ENCODE measurements at regions not wholly inside any gene's neighbourhood (a gene's known extent, or its start where the extent isn't known, plus 50 kb on each side); places are given as distances from the start of the nearest gene placed in this dataset.

- H3K4me3 ChIP-seq (ENCODE audit: low read length) = peak overlapping the region; percentile 4
- 56 to 60% methylated on average over 1 of the region's 1 CpG for WGBS, 2 experiments (ENCODE audit: insufficient coverage in 1 of 2, insufficient read length in 1 of 2)
- no peak for TF ChIP-seq CTCF (conservative IDR thresholded peaks at IDR 0.05)
- Mint-ChIP-seq H3K36me3 (ENCODE audit: low read depth) (peaks cover 3% of the 10 kb centered on the region), H3K4me3 (no peak overlapping the region), H3K27ac (peak overlapping the region; percentile 97), H3K4me1 (peaks cover 51% of the 10 kb centered on the region), H3K9me3 (peaks cover 4% of the 10 kb centered on the region), H3K27me3 (ENCODE audit: insufficient read depth) (no peaks in the 10 kb centered on the region)
- no peaks in the 10 kb centered on the region for H3K9me3 ChIP-seq (ENCODE audit: control insufficient read depth, low read length)
- DNase-seq = no peak
- H3K9ac ChIP-seq (ENCODE audit: extremely low read depth, low read length, poor library complexity, severe bottlenecking) = no peak overlapping the region
- H3K4me1 ChIP-seq (ENCODE audit: control insufficient read depth, insufficient read depth, low read length) = no peaks in the 10 kb centered on the region
- peak overlapping the region; percentile 33 for H3K27ac ChIP-seq (ENCODE audit: low read depth, low read length)
- no peaks in the 10 kb centered on the region for H3K27me3 ChIP-seq (ENCODE audit: control insufficient read depth, insufficient read depth, low read length, poor library complexity, severe bottlenecking)
- no peaks in the 10 kb centered on the region for H3K36me3 ChIP-seq (ENCODE audit: control insufficient read depth, insufficient read depth, low read length)
Measured at GRCh38 chr21:29431178-29431577, 132.5 kb downstream of the BACH1 start.

DNA sequence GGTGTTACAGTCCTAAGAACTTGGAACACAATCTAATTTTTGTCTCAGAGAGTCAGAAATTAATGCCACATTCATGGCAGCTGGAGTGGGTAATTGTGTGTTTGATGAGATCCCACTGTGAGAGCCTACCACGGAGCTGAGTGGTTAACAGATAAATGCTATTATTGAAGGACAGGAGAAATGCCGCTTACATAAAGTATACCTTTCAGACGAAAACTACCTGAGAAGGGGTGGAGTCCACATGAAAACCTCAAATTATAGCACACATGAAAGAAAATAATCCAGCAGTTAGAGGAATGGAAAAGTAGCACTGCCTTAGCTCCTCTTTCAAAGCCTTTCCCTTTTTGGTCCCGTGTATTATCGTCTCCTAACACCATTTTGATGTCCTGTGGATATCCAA lies 133.0 kb downstream of the BACH1 start:
- TF ChIP-seq CTCF (conservative IDR thresholded peaks at IDR 0.05) = no peak

DNA sequence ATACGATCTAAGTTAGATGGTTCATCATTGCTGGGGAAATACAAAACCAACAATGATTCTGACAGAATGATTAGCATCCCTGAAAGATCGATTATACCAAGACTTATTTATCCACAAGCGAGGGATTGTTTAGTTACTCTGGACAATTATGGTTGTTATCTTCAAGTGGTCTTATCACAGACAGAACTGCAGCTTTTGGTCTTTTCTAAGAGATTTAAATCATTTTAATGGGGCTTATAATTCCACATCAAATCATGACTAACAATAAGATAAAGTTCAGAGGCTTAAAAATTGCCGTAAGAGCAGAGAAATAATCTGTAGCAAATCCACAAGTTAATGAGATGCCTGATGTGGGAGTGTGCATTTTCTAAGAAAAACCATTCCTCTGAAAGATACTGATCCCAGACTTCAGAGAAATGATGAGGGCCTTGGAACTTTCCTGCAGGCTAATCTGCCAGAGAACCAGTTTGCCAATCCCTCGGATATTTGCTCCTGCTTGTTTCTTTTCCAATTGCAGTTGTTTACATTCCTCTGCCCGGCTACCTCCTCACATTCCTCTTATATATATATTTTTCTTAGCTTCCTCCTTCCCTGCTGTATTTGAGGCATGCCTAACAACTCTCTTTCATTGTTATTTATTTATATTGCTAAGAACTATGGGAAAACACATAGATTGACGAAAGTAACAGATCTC lies 134.8 kb downstream of the BACH1 start:
- Histone ChIP-seq H3K4me3 (ENCODE audit: low read length) (no peak overlapping the region), H3K27me3 (ENCODE audit: control insufficient read depth, insufficient read depth, low read length, poor library complexity, severe bottlenecking) (no peaks in the 10 kb centered on the region), H3K27ac (ENCODE audit: low read depth, low read length) (no peak overlapping the region), H3K9me3 (ENCODE audit: control insufficient read depth, low read length) (no peaks in the 10 kb centered on the region), H3K9ac (ENCODE audit: extremely low read depth, low read length, poor library complexity, severe bottlenecking) (no peak overlapping the region), H3K4me1 (ENCODE audit: control insufficient read depth, insufficient read depth, low read length) (peaks cover 7% of the 10 kb centered on the region), H3K36me3 (ENCODE audit: control insufficient read depth, insufficient read depth, low read length) (no peaks in the 10 kb centered on the region)
- Mint-ChIP-seq H3K36me3 (ENCODE audit: low read depth) (no peaks in the 10 kb centered on the region), H3K9me3 (peaks cover 4% of the 10 kb centered on the region), H3K27me3 (ENCODE audit: insufficient read depth) (no peaks in the 10 kb centered on the region), H3K4me3 (no peak overlapping the region), H3K4me1 (peaks cover 61% of the 10 kb centered on the region), H3K27ac (no peak overlapping the region)
- no peak for TF ChIP-seq CTCF (conservative IDR thresholded peaks at IDR 0.05)
- DNase-seq = no peak
- WGBS, 2 experiments (ENCODE audit: insufficient coverage in 1 of 2, insufficient read length in 1 of 2) = 76 to 87% methylated on average over 2 to 6 of the region's 7 CpGs

More for the DNA sequence above, 133.0 kb downstream of the BACH1 start:
- no peak overlapping the region for H3K9ac ChIP-seq (ENCODE audit: extremely low read depth, low read length, poor library complexity, severe bottlenecking)
- Mint-ChIP-seq H3K9me3 (peaks cover 4% of the 10 kb centered on the region), H3K27ac (peak overlapping the region; percentile 97), H3K27me3 (ENCODE audit: insufficient read depth) (no peaks in the 10 kb centered on the region), H3K36me3 (ENCODE audit: low read depth) (peaks cover 3% of the 10 kb centered on the region), H3K4me3 (no peak overlapping the region), H3K4me1 (peaks cover 56% of the 10 kb centered on the region)
- WGBS, 2 experiments (ENCODE audit: insufficient coverage in 1 of 2, insufficient read length in 1 of 2) = 92 to 96% methylated on average over 5 of the region's 5 CpGs
- DNase-seq = no peak
- no peaks in the 10 kb centered on the region for H3K27me3 ChIP-seq (ENCODE audit: control insufficient read depth, insufficient read depth, low read length, poor library complexity, severe bottlenecking)
- H3K4me1 ChIP-seq (ENCODE audit: control insufficient read depth, insufficient read depth, low read length) = no peaks in the 10 kb centered on the region
- no peaks in the 10 kb centered on the region for H3K36me3 ChIP-seq (ENCODE audit: control insufficient read depth, insufficient read depth, low read length)
- H3K27ac ChIP-seq (ENCODE audit: low read depth, low read length) = peak overlapping the region; percentile 33
- H3K4me3 ChIP-seq (ENCODE audit: low read length) = peak overlapping the region; percentile 4
- no peaks in the 10 kb centered on the region for H3K9me3 ChIP-seq (ENCODE audit: control insufficient read depth, low read length)
